Skeletal muscle cell (primary cell): ENCODE measurements at regions not wholly inside any gene's neighbourhood (a gene's known extent, or its start where the extent isn't known, plus 50 kb on each side); places are given as distances from the start of the nearest gene placed in this dataset.

ENCODE experiments used
- DNase-seq: peaks from one replicate; pipeline ENCODE4 v3.0.0-alpha.2; 2010; ENCODE audit warnings: low read depth
- H3K4me3 ChIP-seq: 2 replicates; pipeline ENCODE4 v1.5.1; 2011; ENCODE audit warnings: low read depth, mild to moderate bottlenecking, control low read depth, low read length, moderate library complexity

DNA sequence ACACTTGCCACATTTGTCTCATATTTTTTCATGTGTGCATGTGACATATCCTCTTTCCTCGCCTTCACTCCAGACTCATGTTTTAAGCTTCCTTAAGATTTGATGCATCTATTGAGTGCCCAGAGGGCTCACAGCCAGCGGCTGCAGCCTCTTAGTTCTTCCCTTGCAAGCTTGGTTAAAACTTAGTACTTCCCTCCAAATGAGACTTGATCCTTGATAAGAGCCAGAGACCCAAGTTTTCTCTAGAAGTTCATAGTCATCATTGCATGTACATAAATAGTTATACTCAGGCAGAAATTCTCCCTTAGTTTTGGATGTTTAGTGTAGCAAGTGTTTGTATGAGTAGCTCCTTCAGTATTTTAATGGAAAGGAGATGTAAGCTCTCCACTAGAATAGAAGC, 337.6 kb upstream of the B3GALT2 start:
- H3K4me3 ChIP-seq: no peak overlapping the region
- no peak for DNase-seq

DNA sequence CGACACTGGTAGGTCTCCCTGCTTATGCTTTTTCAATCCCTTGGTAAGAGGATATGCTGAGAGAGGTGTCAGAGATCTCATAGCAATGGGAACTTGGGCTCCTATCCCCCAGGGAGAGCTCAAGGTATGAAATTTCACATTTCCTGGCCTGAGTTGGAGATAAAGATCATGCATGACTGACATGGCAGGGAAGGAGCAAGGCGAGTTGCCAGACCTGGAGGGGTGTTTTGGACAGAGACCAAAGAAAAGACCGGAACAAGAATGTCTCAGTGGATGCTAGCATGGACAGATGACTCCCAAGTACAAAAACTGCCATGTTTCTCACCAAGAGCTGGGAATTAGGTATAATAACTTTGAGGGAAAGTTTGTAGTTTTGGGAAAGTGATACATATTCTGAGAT, 334.1 kb upstream of the B3GALT2 start:
- DNase-seq: no peak
- no peak overlapping the region for H3K4me3 ChIP-seq

DNA sequence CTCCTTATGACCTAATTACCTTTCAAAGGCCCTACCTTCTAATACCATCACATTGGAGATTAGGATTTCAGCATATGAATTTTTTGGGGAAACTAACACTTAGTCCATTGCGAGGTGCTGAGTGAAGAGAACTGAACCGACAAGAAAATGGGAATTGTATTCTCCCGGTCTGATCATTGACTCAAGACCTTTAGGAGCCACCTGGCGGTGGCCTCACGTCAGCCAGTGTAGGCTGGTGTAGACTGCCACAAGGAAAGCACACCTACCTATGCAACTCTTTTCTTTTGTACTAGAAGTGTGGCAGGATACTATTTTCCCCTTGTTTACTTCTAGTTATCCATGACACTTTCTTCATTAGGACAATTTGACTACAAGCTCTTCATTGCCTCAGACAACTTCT, 333.5 kb upstream of the B3GALT2 start:
- H3K4me3 ChIP-seq: no peak overlapping the region
- DNase-seq: no peak

DNA sequence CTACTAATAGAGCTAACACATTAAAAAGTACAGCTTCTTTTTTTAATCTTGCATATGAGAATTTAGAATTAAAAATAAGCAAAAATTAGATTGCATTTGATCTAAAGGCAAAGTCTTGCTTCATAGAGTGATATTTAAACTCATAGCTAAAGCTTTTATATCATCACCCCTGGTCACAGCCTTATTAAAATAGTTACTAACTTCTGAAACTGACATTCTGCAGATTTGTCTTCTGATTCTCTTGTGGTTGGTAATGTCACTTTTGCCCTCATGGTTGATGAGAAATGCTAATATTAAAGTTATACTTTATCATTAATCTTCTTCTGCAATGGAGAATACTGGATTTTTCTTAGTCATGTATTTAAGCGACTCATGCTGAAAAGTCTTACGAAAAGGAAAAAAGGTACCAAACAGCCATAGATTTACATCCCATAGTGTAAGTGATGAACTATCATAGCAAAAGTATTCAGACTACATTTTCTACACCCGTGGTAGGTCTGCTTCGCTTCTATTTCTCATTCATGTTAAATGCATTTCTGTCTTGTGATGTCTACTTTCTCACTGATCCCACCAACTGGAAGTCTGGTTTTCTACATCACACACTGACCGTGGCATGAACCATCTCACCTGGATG, 330.5 kb upstream of the B3GALT2 start:
- no peak for DNase-seq
- no peak overlapping the region for H3K4me3 ChIP-seq

DNA sequence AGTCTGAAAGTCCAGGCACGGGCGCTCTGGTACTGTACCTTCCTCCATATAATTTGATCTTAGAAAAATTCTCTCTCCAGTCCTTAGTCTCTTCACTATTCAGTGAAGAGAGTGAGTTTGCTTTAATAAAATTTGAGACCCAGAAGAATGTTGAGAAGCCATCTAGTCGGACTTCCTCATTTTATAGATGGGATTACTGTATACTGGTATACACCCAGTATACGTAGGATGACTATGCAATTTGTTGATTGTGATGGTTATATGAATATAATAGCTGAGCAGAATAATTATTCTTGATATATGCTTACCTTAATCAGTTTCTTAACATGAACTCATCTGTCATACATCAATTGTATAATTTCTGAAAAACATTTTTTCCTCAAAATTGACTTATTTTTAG, 328.0 kb upstream of the B3GALT2 start:
- no peak overlapping the region for H3K4me3 ChIP-seq
- no peak for DNase-seq

DNA sequence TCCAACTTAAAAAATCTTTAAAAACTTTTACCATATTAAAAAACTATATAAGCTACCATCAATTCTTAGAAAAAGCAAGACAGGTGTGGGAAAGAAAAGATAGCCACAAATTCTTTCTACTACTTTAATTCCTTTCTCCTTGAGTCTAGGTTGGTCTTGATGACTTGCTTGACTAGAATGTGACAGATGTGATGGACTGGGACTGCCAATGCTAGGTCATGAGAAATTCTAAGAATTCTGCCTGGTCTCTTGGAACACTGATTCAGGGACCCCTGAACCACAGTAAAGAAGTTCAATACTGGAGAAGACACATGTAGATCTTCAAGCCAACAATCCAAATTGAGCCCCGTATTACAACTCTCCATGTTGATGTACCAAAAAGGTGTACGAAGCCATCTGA, 326.6 kb upstream of the B3GALT2 start:
- H3K4me3 ChIP-seq: no peak overlapping the region
- no peak for DNase-seq

DNA sequence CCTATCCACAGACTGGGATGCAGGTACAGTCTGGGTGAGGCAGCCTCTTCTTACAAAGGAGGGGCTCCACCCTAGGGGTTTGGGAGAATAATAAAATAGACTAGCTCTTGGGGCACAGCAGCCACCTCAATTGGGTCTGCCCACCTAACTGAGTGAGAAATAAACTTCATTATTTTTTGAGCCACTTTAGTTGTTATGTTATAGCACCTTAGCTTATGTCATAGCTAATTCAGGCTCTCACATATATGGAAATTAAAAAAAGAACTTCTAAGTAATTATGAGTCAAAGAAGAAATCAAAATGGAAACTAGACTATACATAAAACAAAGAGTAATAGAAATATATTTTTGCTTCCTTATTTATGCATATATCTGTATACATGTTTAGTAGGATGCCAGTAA, 318.5 kb upstream of the B3GALT2 start:
- H3K4me3 ChIP-seq: no peak overlapping the region
- DNase-seq: no peak

DNA sequence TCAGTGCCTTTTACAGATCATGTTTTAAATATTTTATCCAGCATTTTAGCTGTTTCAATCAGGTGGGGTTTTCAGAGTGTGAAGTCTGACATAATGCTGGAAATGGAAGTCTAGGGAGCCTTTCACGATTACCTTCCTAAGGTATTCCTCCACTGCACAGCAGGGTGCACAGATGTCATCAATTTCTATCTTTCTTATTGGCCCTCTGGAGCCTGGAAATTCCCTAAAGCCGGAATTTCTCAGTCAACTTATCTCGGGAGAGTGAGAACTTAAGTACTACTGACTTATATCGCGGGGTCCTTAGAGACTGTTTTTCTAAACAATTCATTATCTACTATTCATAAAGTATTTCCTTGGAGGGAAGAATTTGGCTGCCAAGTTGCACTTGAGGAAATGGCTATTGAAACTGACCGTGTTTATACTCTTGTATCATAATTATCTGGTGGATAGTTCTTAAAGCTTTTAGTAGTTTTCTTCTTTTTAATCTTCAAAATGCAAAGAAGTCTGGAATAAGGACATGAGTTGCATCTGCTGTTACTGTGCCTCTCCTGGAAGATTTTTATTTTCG, 311.8 kb upstream of the B3GALT2 start:
- DNase-seq: no peak
- no peak overlapping the region for H3K4me3 ChIP-seq

DNA sequence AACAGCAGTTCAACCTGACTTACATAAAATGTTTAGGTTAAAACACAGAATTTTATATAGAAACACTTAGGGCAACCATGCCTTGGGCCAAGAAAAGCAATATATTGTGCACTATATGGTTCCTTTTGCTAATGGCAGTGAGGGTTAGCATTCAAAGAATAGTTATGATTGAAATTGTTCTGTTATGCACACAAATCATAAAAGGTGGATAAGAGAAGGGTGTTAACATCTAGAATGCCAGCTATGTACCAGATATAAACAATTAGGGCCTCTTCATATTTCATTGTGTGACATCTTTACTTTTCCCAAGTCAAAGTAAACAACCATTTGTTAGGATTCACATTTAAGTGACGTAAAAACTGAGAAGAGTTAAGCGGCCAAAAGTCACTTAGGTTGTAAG, 308.0 kb upstream of the B3GALT2 start:
- DNase-seq: no peak
- H3K4me3 ChIP-seq: no peak overlapping the region

DNA sequence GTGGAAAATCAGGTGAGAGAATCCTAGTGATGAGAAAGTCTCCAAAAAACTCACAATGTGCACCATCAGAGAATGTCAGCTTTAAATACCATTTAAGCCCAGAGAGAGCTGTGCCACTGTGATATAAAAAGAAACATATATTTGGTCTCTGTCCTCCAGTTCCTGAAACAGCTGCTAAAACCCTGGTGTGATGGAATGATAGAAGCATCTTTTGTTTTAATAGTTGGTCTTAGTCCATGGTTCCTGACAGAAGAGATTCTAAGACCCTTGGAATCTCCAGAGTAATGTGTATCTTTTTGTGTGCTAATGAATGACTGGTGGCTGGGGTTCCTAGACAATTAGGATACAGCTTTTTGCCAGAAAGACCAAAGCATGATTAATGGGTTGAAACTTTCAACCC, 302.8 kb upstream of the B3GALT2 start:
- no peak for DNase-seq
- no peak overlapping the region for H3K4me3 ChIP-seq

DNA sequence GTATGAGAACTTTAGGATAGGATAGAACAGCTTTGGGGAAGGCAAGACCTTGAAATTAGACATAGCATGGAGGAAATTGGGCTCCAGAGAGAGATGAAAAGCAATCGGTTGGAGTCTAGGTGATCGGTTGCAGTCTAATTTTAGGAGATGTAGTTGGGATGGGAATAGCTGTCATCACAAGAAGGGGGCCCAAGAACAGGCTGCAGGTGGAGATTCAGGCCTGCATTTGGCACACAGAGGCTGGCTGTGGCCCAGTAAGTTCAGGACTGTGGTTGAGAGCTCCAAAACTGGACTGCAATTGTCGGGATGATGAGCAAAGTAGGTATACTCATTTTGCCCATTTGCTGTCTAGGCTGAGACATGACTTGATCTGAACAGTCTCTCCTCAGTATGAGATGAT, 301.3 kb upstream of the B3GALT2 start:
- H3K4me3 ChIP-seq: no peak overlapping the region
- DNase-seq: no peak

DNA sequence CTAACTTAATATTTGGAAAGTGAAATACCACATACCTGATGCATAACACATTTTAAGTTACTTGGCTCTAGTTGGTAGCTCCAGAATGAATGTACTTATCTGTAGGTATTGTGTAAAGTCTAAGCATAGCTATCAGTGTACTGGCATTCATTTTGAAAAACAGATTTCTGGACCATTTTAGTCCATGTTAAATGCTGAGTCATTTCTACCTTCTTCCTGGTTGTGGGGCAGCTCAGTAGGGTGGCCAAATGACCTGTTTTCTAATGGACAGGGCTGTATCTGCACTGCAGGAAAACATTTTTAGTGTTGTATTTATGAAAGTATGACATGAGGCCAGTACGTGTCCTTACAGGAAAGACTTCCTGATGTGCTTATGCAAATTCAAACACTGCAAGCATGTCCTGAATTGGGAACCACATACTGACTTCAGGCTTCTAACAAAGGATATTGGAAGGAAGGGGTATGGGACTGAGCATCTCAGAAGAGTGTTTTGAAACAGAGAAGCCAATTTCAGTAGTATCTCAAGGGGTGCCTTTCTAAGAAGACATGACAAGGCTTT, 300.3 kb upstream of the B3GALT2 start:
- no peak overlapping the region for H3K4me3 ChIP-seq
- DNase-seq: no peak

DNA sequence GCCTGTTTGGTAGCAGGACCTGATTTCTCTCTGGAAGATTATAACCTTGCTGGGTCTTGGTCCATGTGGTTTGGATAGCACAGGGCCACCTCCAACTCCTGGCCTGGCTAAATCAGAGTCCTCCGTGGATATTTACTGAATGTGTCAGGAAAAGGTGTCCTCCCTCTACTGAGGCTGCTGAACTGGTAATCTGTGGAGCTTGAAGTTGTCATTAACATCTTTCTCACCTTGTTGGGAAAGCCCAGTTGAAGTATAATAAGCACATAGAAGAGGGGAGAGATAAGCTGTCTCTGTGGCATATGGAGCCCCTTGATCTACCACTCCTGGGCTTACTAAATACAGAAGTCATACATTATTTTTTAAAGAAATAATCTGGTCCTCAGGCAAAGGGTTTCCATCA, 294.3 kb upstream of the B3GALT2 start:
- no peak for DNase-seq
- H3K4me3 ChIP-seq: no peak overlapping the region

DNA sequence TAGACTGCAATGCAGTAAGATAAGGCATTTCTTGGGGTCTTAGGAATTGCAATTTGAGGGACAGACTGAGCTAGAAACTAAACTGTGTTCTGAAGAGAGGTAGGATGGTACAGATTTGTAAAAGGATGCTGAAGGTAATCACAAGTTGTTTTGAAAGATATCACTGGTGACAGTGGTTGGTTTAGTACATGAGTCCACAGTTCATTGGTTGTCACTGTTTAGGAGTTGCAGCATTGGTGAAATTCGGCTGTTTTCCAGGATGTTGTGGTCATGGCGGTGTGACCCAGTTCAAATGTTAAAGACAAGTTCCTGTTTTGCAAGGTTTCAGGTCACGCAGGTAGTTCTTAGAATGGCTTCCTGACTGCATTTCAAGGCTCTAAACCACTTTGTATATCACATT, 292.8 kb upstream of the B3GALT2 start:
- no peak overlapping the region for H3K4me3 ChIP-seq
- DNase-seq: no peak

DNA sequence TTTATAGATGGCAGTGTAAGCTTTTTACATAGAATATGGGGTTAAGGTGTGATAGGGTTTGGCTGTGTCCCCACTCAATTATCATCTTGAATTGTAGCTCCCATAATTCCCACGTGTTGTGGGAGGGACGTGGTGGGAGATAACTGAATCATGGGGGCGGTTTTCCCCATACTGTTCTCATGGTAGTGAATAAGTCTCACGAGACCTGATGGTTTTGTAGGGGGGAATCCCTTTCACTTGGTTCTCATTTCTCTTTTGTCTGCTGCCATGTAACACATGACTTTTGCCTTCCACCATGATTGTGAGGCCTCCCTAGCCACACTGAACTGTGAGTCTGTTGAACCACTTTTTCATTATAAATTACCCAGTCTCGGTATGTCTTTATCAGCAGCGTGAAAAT, 290.3 kb upstream of the B3GALT2 start:
- no peak for DNase-seq
- no peak overlapping the region for H3K4me3 ChIP-seq

DNA sequence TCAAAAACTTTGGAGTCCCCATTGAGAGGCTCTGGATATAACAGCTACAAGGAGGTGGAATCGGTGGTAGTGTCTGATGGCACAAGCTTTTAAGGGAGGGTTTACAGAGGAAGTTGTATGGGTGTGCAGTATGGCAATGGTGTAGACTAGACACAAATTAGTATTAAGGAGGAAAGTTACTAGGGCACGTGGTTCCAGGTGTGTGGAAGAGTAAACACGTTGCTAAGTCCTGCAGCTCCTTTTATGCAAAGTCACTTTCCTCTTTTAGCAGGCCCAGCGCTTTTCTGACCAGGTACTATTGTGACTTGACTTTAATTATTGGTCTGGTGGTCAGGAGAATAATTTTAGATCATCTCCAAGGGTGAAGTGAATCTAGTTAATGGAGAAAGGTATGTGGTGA, 287.5 kb upstream of the B3GALT2 start:
- no peak for DNase-seq
- no peak overlapping the region for H3K4me3 ChIP-seq

DNA sequence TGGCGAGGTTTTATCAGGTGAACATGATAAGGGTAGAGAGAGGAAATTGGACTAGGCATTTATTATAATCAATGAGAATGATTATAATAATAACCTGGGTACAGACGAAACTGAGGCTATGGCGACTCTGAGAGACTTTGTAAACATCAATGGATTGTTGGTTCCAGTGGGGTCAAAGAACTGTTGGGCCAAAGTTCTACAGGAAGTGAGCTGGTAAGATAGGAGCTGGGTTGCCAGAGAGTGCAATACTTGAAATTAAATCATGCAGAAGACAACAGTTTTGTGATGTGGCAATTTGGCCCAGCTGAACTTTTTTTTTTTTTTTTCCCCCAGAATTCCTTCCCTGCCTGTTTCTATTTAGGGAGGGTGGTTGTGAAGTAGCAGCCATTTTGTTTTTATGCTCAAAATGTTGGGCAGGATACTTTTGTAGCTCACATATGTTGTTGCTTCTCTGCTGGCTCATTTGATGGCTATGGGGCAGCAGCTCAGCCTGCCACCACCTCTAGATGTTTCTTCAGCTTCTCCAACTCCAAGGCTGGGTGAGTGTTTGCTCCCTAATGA, 286.5 kb upstream of the B3GALT2 start:
- H3K4me3 ChIP-seq: no peak overlapping the region
- DNase-seq: no peak

DNA sequence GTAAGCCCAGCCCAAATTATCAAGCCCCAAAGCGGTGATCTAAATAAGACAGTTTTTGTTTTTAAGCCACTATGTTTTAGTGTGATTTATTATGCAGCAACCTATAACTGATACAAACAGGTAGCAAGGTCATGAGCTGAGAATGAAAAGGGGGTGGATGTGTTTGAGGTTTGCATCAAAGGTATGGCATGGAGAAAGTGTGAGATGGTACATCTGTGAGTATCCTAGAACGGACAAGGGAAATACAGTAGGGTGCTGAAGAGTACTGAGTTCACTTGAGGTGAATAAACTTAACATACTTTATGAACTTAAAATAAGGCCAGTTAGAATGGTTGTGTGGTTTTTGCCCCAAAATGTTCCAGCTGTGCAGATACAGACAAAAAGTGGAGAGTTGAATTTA, 286.0 kb upstream of the B3GALT2 start:
- DNase-seq: no peak
- no peak overlapping the region for H3K4me3 ChIP-seq

DNA sequence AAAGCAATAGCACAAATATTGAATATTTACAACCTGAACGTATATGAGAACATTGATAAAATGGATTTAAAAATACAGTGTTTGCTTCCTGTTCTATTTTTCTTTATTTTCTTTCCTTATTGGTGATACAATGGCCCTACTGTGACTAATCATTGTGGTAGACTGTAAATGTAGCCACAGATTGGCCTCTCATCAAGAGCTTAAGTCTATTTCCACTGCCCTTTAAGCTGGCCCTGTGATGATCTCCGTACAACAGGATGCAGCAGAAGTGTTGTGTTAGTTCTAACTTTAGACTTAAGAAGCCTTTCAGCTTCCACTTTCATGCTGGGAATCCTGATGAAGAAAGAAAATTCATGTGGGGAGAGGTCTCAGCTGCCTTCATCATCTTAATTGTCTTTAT, 285.6 kb upstream of the B3GALT2 start:
- H3K4me3 ChIP-seq: no peak overlapping the region
- DNase-seq: no peak

DNA sequence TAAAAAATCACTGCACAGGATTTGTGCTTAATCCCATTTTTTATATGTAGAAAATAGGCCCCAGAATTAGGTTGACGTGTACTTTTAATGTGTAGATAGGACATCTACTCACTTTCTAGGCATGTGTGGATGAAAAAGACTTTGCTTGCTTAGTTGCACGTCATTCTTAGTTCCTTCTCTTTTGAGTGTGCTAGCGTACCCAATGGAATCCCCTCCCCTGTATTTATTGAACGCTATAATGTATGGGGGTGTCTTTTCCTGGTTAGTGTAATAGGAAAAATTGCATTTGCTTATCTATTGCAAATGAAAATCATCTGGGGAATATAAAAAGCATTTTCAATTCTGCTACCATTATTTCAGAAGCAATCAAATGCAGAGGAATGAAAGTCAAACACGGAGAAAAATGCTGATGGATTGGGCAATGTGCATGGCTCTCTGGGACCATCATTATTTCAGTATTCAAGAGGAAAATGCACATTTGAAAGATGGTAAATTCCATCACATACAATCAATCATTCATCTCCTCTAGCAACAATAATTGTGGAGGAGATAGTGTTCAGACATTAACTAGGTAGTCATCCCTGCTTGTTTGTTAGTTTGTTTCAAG, 277.0 kb upstream of the B3GALT2 start:
- DNase-seq: no peak
- no peak overlapping the region for H3K4me3 ChIP-seq
